ENCODE measurements at regions not wholly inside any gene's neighbourhood (a gene's known extent, or its start where the extent isn't known, plus 50 kb on each side); places are given as distances from the start of the nearest gene placed in this dataset.
A peak's percentile ranks its signal among the peaks of the same experiment; 100 is the strongest.

DNA sequence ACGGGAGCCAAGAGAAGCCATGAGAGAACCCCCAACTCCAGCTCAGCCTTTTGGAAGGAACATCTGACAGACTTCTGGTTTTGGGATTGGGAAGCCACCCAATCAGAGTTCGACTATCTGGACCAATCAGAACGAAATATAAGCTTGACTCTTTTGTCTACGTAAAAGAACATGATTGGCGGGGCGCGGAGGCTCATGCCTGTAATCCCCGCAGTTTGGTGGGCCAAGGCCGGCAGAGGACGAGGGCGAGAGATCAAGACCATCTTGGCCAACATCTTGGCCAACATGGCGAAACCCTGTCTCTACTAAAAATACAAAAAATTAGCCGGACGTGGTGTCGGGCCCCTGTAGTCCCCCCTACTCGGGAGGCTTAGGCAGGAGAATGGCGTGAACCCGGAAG is 380.3 kb downstream of the TBL1XR1 start:
- Histone ChIP-seq H2AFZ (ENCODE audit: low read length) (no peak overlapping the region), H3K79me2 (ENCODE audit: insufficient read depth, low read length) (no peaks in the 10 kb centered on the region), H4K5ac (ENCODE audit: insufficient read length, low read depth, low read length) (no peak overlapping the region), H3K18ac (ENCODE audit: insufficient read length, low read depth, low read length) (no peak overlapping the region), H4K91ac (ENCODE audit: insufficient read length, low read depth, low read length) (no peak overlapping the region), H3K4me1 (ENCODE audit: insufficient read depth, low read length) (no peaks in the 10 kb centered on the region; the same call in 1 of the 2 replicates), H3K9me3 (ENCODE audit: control insufficient read depth, low read depth, low read length) (no peaks in the 10 kb centered on the region), H3K9ac (ENCODE audit: extremely low read depth, insufficient read length, low read length) (no peak overlapping the region), H3T11ph (ENCODE audit: low read length) (no peak overlapping the region), H3K23ac (ENCODE audit: insufficient read length, low read depth, low read length) (no peak overlapping the region), H3K4me2 (ENCODE audit: insufficient read depth, insufficient read length, low read length) (no peak overlapping the region), H3K4ac (ENCODE audit: low read depth, low read length) (no peak overlapping the region), H3K27ac (ENCODE audit: insufficient read length, low read depth, low read length) (no peak overlapping the region), H4K20me1 (ENCODE audit: control insufficient read depth, insufficient read depth, insufficient read length) (no peaks in the 10 kb centered on the region), H3K14ac (ENCODE audit: insufficient read depth, low read length) (no peak overlapping the region), H2BK15ac (ENCODE audit: low read depth, low read length) (no peak overlapping the region), H2BK120ac (ENCODE audit: low read depth, low read length, poor library complexity, severe bottlenecking) (no peak overlapping the region), H3K56ac (ENCODE audit: insufficient read length, low read depth, low read length) (no peak overlapping the region), H4K8ac (replicated peaks; ENCODE audit: insufficient read length, low read depth, low read length) (no peak overlapping the region), H3K23me2 (ENCODE audit: insufficient read length, low read depth, low read length, poor library complexity, severe bottlenecking) (no peaks in the 10 kb centered on the region), H2BK20ac (ENCODE audit: low read depth, low read length, poor library complexity, severe bottlenecking) (no peak overlapping the region), H3K27me3 (ENCODE audit: insufficient read depth, low read length) (no peaks in the 10 kb centered on the region), H2BK5ac (ENCODE audit: insufficient read length, low read length) (no peak overlapping the region), H2BK12ac (ENCODE audit: insufficient read length, low read depth, low read length) (no peak overlapping the region), H3K79me1 (ENCODE audit: insufficient read depth, low read depth, low read length, poor library complexity, severe bottlenecking) (no peaks in the 10 kb centered on the region), H2AK5ac (ENCODE audit: insufficient read length, low read length) (no peak overlapping the region)
- Mint-ChIP-seq H3K36me3 (ENCODE audit: insufficient read depth in 1 of 3, low read depth in 3 of 3) (peaks cover 2 to 4% (median 2%) of the 10 kb centered on the region in 3 experiments; a peak in 3 of 7 replicates), H3K27me3 (ENCODE audit: low read depth) (no peaks in the 10 kb centered on the region; the same call in 1 of the 2 replicates), H3K4me3 (no peak overlapping the region), H3K27ac (peak overlapping the region in 1 of 3 experiments; percentile 27; a peak in 1 of 7 replicates), H3K9me3 (peaks cover 2% of the 10 kb centered on the region in 2 experiments; a peak in 4 of 5 replicates), H3K4me1 (no peaks in the 10 kb centered on the region)
- WGBS (ENCODE audit: extremely low coverage, insufficient read length, low lambda C conversion rate) = no CpG with 5 or more reads among the region's 18 CpGs
- no peak for DNase-seq
- TF ChIP-seq, protein P1, sequence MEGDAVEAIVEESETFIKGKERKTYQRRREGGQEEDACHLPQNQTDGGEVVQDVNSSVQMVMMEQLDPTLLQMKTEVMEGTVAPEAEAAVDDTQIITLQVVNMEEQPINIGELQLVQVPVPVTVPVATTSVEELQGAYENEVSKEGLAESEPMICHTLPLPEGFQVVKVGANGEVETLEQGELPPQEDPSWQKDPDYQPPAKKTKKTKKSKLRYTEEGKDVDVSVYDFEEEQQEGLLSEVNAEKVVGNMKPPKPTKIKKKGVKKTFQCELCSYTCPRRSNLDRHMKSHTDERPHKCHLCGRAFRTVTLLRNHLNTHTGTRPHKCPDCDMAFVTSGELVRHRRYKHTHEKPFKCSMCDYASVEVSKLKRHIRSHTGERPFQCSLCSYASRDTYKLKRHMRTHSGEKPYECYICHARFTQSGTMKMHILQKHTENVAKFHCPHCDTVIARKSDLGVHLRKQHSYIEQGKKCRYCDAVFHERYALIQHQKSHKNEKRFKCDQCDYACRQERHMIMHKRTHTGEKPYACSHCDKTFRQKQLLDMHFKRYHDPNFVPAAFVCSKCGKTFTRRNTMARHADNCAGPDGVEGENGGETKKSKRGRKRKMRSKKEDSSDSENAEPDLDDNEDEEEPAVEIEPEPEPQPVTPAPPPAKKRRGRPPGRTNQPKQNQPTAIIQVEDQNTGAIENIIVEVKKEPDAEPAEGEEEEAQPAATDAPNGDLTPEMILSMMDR (conservative IDR thresholded peaks at IDR 0.05) = no peak

All from H9 (cell line).